Transverse colon (tissue), 4 donors: ENCODE measurements at regions not wholly inside any gene's neighbourhood (a gene's known extent, or its start where the extent isn't known, plus 50 kb on each side); places are given as distances from the start of the nearest gene placed in this dataset.

ENCODE experiments used
- DNase-seq: peaks from one replicate; pipeline ENCODE4 v3.0.0-alpha.2; 2019
- H3K27ac ChIP-seq, 4 donors: fragments of 200-600 bp; sonication (generic); 2 replicates each; pipeline ENCODE4 v1.5.1; 2016 to 2018; ENCODE audit warnings: inconsistent platforms in 4 of 4
- H3K27me3 ChIP-seq: fragments of 200-600 bp; sonication (generic); 2 replicates; pipeline ENCODE4 v1.5.1; 2017; ENCODE audit warnings: inconsistent platforms
- H3K36me3 ChIP-seq, 4 donors: fragments of 200-600 bp; sonication (generic); 2 replicates each; pipeline ENCODE4 v1.5.1; 2017 to 2019; ENCODE audit warnings: inconsistent platforms in 4 of 4
- H3K4me1 ChIP-seq, 4 donors: fragments of 200-600 bp; sonication (generic); 2 replicates each; pipeline ENCODE4 v1.5.1; 2017 to 2020; ENCODE audit warnings: inconsistent platforms in 4 of 4
- H3K4me3 ChIP-seq, 4 donors: fragments of 200-600 bp; sonication (generic); 1 replicate in 1 of 4; 2 replicates in 3 of 4; pipeline versions ENCODE4 v1.5.1 to v1.6.1; 2017 to 2019; ENCODE audit warnings: inconsistent platforms in 4 of 4
- H3K9me3 ChIP-seq, 2 donors: fragments of 200-600 bp; sonication (generic); 2 replicates each; pipeline ENCODE4 v1.5.1; 2017 to 2019; ENCODE audit warnings: inconsistent platforms in 2 of 2
- CTCF ChIP-seq, 5 experiments: fragments of 200-600 bp in 3 of 5; fragments of 450-650 bp in 2 of 5; sonication (generic) in 3 of 5; IDR thresholded peaks; 1 replicate in 2 of 5; 2 replicates in 3 of 5; pipeline ENCODE4 v1.5.1; 2016 to 2017; ENCODE audit warnings: antibody characterized with exemption in 5 of 5, inconsistent platforms in 3 of 5, mild to moderate bottlenecking in 2 of 5, moderate library complexity in 1 of 5
- EP300 ChIP-seq: sonication (generic); formaldehyde crosslinking; IDR thresholded peaks from one replicate; pipeline ENCODE4 v1.6.1; 2017; ENCODE audit warnings: antibody characterized with exemption, low read depth
- POLR2A ChIP-seq: fragments of 450-650 bp; IDR thresholded peaks from one replicate; pipeline ENCODE4 v1.6.1; 2016; ENCODE audit warnings: antibody characterized with exemption, mild to moderate bottlenecking, moderate library complexity
- POLR2AphosphoS5 ChIP-seq, 3 donors: sonication (generic); formaldehyde crosslinking; IDR thresholded peaks; one replicate each; pipeline ENCODE4 v1.6.1; 2016; ENCODE audit warnings: antibody characterized with exemption in 3 of 3
- WGBS, 2 donors: methylation state at CpG; one replicate each; pipeline ENCODE4 v1.1.5; 2018; ENCODE audit warnings: low coverage in 1 of 2; 5-methylcytosine and 5-hydroxymethylcytosine counted together
- in situ Hi-C, 4 donors: fragments of 200-750 bp; cut with MboI; loops; one replicate each; pipeline versions ENCODE4 v1.15.0 to v1.15.1; 2017; ENCODE audit warnings: low sequenced_read_pairs in 3 of 4, low pct_ligation_motif_present in 1 of 4, low pct_unique_long_range_greater_than_20kb in 1 of 4
- intact Hi-C: fragments of 100-400 bp; cut with DNase I; formaldehyde crosslinking; loops from one replicate; pipeline ENCODE4 v1.15.1; 2023; ENCODE audit warnings: low total_unique reads

- TF ChIP-seq POLR2AphosphoS5 (IDR thresholded peaks at IDR 0.05) (no peak), POLR2A (no peak), CTCF (IDR thresholded peaks at IDR 0.05) (no peak)
- Histone ChIP-seq H3K27me3 (no peaks in the 10 kb centered on the region), H3K4me3 (no peak overlapping the region), H3K27ac (no peak overlapping the region), H3K9me3 (no peaks in the 10 kb centered on the region), H3K4me1 (no peaks in the 10 kb centered on the region), H3K36me3 (no peaks in the 10 kb centered on the region)
- 84% methylated on average over 1 of the region's 1 CpG; no CpG with 5 or more reads in 1 of the 2 donors for WGBS, 2 donors
- in situ Hi-C loops: no loop called here
- intact Hi-C loops: no loop called here
- no peak for DNase-seq
Measured at GRCh38 chr15:95121191-95121590, 889.8 kb downstream of the MCTP2 start.

GRCh38 chr15:95125803-95126202 lies 894.4 kb downstream of the MCTP2 start:
- no peak overlapping the region for H3K27ac ChIP-seq
- no peaks in the 10 kb centered on the region for H3K36me3 ChIP-seq
- no peak for DNase-seq
- intact Hi-C loops: no loop called here
- H3K9me3 ChIP-seq: no peaks in the 10 kb centered on the region
- in situ Hi-C loops: no loop called here
- no peaks in the 10 kb centered on the region for H3K27me3 ChIP-seq
- WGBS, 2 donors: 71 to 78% methylated on average over 2 of the region's 2 CpGs
- H3K4me3 ChIP-seq: no peak overlapping the region
- no peaks in the 10 kb centered on the region for H3K4me1 ChIP-seq
- TF ChIP-seq CTCF (IDR thresholded peaks at IDR 0.05) (no peak), EP300 (no peak), POLR2AphosphoS5 (IDR thresholded peaks at IDR 0.05) (no peak), POLR2A (no peak)

GRCh38 chr15:95127356-95127755 lies 896.0 kb downstream of the MCTP2 start:
- in situ Hi-C loops: no loop called here

GRCh38 chr15:95129574-95129973 lies 898.2 kb downstream of the MCTP2 start:
- no peak for TF ChIP-seq EP300
- no peak for TF ChIP-seq CTCF (IDR thresholded peaks at IDR 0.05)
- H3K36me3 ChIP-seq: no peaks in the 10 kb centered on the region
- 18 to 31% methylated on average over 3 to 4 of the region's 4 CpGs for WGBS, 2 donors
- in situ Hi-C loops: no loop called here
- peaks cover 0 to 5% (median 0%) of the 10 kb centered on the region in 4 donors for H3K4me1 ChIP-seq
- DNase-seq: peak; percentile 9
- H3K4me3 ChIP-seq: no peak overlapping the region
- intact Hi-C loops: no loop called here
- no peak overlapping the region for H3K27ac ChIP-seq
- no peaks in the 10 kb centered on the region for H3K27me3 ChIP-seq
- no peaks in the 10 kb centered on the region for H3K9me3 ChIP-seq

More at GRCh38 chr15:95127356-95127755, 896.0 kb downstream of the MCTP2 start:
- Histone ChIP-seq H3K27me3 (no peaks in the 10 kb centered on the region), H3K4me1 (no peaks in the 10 kb centered on the region), H3K27ac (no peak overlapping the region), H3K9me3 (no peaks in the 10 kb centered on the region), H3K4me3 (no peak overlapping the region), H3K36me3 (no peaks in the 10 kb centered on the region)
- DNase-seq: no peak
- TF ChIP-seq CTCF (IDR thresholded peaks at IDR 0.05): no peak
- TF ChIP-seq POLR2AphosphoS5 (IDR thresholded peaks at IDR 0.05): no peak
- WGBS, 2 donors: 64 to 65% methylated on average over 2 to 3 of the region's 3 CpGs
- intact Hi-C loops: no loop called here
